Uterus (tissue), 2 donors: ENCODE measurements at regions not wholly inside any gene's neighbourhood (a gene's known extent, or its start where the extent isn't known, plus 50 kb on each side); places are given as distances from the start of the nearest gene placed in this dataset.

Experiments
- POLR2A ChIP-seq, 2 donors: fragments of 450-650 bp; IDR thresholded peaks; one replicate each; pipeline ENCODE4 v1.6.1; 2016; ENCODE audit warnings: antibody characterized with exemption in 2 of 2, mild to moderate bottlenecking in 1 of 2, moderate library complexity in 1 of 2
- TF ChIP-seq, protein P1 (sequence below), 4 experiments: fragments of 200-600 bp in 2 of 4; fragments of 450-650 bp in 2 of 4; sonication (generic) in 2 of 4; IDR thresholded peaks; one replicate each; pipeline ENCODE4 v1.5.1; 2016 to 2019; ENCODE audit warnings: antibody characterized with exemption in 4 of 4, mild to moderate bottlenecking in 2 of 4, moderate library complexity in 1 of 4

DNA sequence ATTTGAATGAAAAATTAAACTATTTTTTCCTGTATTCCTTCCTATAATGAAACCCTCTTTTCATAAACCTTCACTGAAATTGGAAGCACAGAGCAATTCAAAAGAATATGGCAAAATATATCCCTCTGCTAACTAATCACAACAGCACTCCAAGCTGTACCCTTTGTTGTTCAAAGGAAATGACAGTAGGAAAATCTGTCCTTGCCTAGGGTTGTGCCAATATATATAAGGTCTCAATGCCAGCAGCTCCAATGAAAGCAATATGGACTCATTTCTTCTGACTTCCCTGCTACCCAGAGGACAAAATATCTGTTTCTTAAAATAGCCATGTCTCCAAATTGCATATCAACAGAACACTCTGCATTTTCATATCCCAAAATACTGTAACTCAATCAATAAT is 373.9 kb upstream of the MC4R start:
- TF ChIP-seq, protein P1, sequence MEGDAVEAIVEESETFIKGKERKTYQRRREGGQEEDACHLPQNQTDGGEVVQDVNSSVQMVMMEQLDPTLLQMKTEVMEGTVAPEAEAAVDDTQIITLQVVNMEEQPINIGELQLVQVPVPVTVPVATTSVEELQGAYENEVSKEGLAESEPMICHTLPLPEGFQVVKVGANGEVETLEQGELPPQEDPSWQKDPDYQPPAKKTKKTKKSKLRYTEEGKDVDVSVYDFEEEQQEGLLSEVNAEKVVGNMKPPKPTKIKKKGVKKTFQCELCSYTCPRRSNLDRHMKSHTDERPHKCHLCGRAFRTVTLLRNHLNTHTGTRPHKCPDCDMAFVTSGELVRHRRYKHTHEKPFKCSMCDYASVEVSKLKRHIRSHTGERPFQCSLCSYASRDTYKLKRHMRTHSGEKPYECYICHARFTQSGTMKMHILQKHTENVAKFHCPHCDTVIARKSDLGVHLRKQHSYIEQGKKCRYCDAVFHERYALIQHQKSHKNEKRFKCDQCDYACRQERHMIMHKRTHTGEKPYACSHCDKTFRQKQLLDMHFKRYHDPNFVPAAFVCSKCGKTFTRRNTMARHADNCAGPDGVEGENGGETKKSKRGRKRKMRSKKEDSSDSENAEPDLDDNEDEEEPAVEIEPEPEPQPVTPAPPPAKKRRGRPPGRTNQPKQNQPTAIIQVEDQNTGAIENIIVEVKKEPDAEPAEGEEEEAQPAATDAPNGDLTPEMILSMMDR (IDR thresholded peaks at IDR 0.05) = no peak
- TF ChIP-seq POLR2A (IDR thresholded peaks at IDR 0.05) = no peak
